Kidney epithelial cell (primary cell): ENCODE measurements at regions not wholly inside any gene's neighbourhood (a gene's known extent, or its start where the extent isn't known, plus 50 kb on each side); places are given as distances from the start of the nearest gene placed in this dataset.

Source experiments
- DNase-seq: peaks from one replicate; pipeline ENCODE4 v3.0.0-alpha.2; 2010; ENCODE audit warnings: low read depth
- H3K27me3 ChIP-seq: 2 replicates; pipeline ENCODE4 v1.6.0; 2011; ENCODE audit warnings: low read length; ENCODE audit not compliant: control insufficient read depth, insufficient read depth
- H3K36me3 ChIP-seq: 2 replicates; pipeline ENCODE4 v1.5.1; 2011; ENCODE audit warnings: low read length; ENCODE audit not compliant: control insufficient read depth, insufficient read depth
- H3K4me3 ChIP-seq: 2 replicates; pipeline ENCODE4 v1.5.1; 2011; ENCODE audit warnings: low read depth, mild to moderate bottlenecking, control low read depth, low read length
- CTCF ChIP-seq: IDR thresholded peaks from 2 replicates; pipeline ENCODE4 v1.5.1; 2011; ENCODE audit warnings: mild to moderate bottlenecking, moderate library complexity, low read length, control low read depth, inconsistent platforms; ENCODE audit not compliant: insufficient read depth, poor library complexity, severe bottlenecking

GRCh38 chr18:60663060-60663989 is 290.8 kb upstream of the MC4R start:
- H3K36me3 ChIP-seq, result no peaks in the 10 kb centered on the region
- TF ChIP-seq CTCF, result no peak
- no peaks in the 10 kb centered on the region for H3K27me3 ChIP-seq
- H3K4me3 ChIP-seq, result no peak overlapping the region
- no peak for DNase-seq

- Histone ChIP-seq H3K27me3 (no peaks in the 10 kb centered on the region), H3K4me3 (no peak overlapping the region), H3K36me3 (no peaks in the 10 kb centered on the region)
- no peak for TF ChIP-seq CTCF
- no peak for DNase-seq
These were observed 292.2 kb upstream of the MC4R start for GRCh38 chr18:60664736-60665135.

- TF ChIP-seq CTCF, result no peak
- H3K36me3 ChIP-seq, result no peaks in the 10 kb centered on the region
- no peak for DNase-seq
- no peak overlapping the region for H3K4me3 ChIP-seq
- H3K27me3 ChIP-seq, result no peaks in the 10 kb centered on the region
These were observed 294.4 kb upstream of the MC4R start for GRCh38 chr18:60667016-60667415.

- H3K36me3 ChIP-seq, result no peaks in the 10 kb centered on the region
- H3K4me3 ChIP-seq, result no peak overlapping the region
- H3K27me3 ChIP-seq, result no peaks in the 10 kb centered on the region
- DNase-seq, result no peak
- TF ChIP-seq CTCF, result peak; percentile 4
These were observed 296.0 kb upstream of the MC4R start for GRCh38 chr18:60668583-60668982.

- no peak overlapping the region for H3K4me3 ChIP-seq
- TF ChIP-seq CTCF, result no peak
- no peak for DNase-seq
- no peaks in the 10 kb centered on the region for H3K27me3 ChIP-seq
- no peaks in the 10 kb centered on the region for H3K36me3 ChIP-seq
These were observed 297.4 kb upstream of the MC4R start for GRCh38 chr18:60669938-60670337.

- Histone ChIP-seq H3K4me3 (no peak overlapping the region), H3K27me3 (no peaks in the 10 kb centered on the region), H3K36me3 (no peaks in the 10 kb centered on the region)
- no peak for DNase-seq
- no peak for TF ChIP-seq CTCF
These were observed 298.4 kb upstream of the MC4R start for GRCh38 chr18:60671021-60671420.
